Mesenchymal stem cell (in vitro differentiated cells and primary cell): ENCODE measurements at regions not wholly inside any gene's neighbourhood (a gene's known extent, or its start where the extent isn't known, plus 50 kb on each side); places are given as distances from the start of the nearest gene placed in this dataset.

Experiments
- DNase-seq: peaks from one replicate; pipeline ENCODE4 v3.0.0-alpha.2; 2013
- H2AFZ ChIP-seq: one replicate; pipeline ENCODE4 v1.6.1; 2013; ENCODE audit warnings: low read depth, mild to moderate bottlenecking, control low read depth, inconsistent platforms, low read length, moderate library complexity
- H2AK5ac ChIP-seq: 2 replicates; pipeline ENCODE4 v1.6.1; 2013; ENCODE audit warnings: low read length, moderate library complexity, mild to moderate bottlenecking, inconsistent platforms; ENCODE audit not compliant: severe bottlenecking
- H2BK120ac ChIP-seq: one replicate; pipeline ENCODE4 v1.6.1; 2013; ENCODE audit warnings: low read depth, mild to moderate bottlenecking, inconsistent platforms, low read length, moderate library complexity
- H2BK12ac ChIP-seq, 2 experiments: one replicate each; pipeline ENCODE4 v1.6.1; 2013; ENCODE audit warnings: inconsistent platforms in 2 of 2, low read length in 2 of 2, mild to moderate bottlenecking in 2 of 2, moderate library complexity in 2 of 2, control low read depth in 1 of 2
- H2BK15ac ChIP-seq: one replicate; pipeline ENCODE4 v1.6.1; 2013; ENCODE audit warnings: mild to moderate bottlenecking, low read depth, inconsistent platforms; ENCODE audit not compliant: poor library complexity, severe bottlenecking
- H2BK5ac ChIP-seq: 2 replicates; pipeline ENCODE4 v1.6.1; 2013; ENCODE audit warnings: low read depth, mild to moderate bottlenecking, low read length, control low read depth, inconsistent platforms; ENCODE audit not compliant: poor library complexity, severe bottlenecking
- H3K14ac ChIP-seq, 2 experiments: one replicate each; pipeline ENCODE4 v1.6.1; 2013; ENCODE audit warnings: inconsistent platforms in 2 of 2, low read length in 2 of 2, control low read depth in 1 of 2, mild to moderate bottlenecking in 1 of 2, moderate library complexity in 1 of 2
- H3K18ac ChIP-seq, 2 experiments: one replicate each; pipeline ENCODE4 v1.6.1; 2013; ENCODE audit warnings: inconsistent platforms in 2 of 2, low read length in 2 of 2, control low read depth in 1 of 2, low read depth in 1 of 2, mild to moderate bottlenecking in 1 of 2
- H3K23ac ChIP-seq, 2 experiments: one replicate each; pipeline ENCODE4 v1.6.1; 2013; ENCODE audit warnings: inconsistent platforms in 2 of 2, low read length in 2 of 2, mild to moderate bottlenecking in 2 of 2, moderate library complexity in 2 of 2, control low read depth in 1 of 2
- H3K27ac ChIP-seq: 2 replicates; pipeline ENCODE4 v1.5.1; 2013; ENCODE audit warnings: mild to moderate bottlenecking, moderate library complexity, low read length, control low read depth, inconsistent platforms; ENCODE audit not compliant: poor library complexity, severe bottlenecking
- H3K27me3 ChIP-seq, 2 experiments: 2 replicates each; pipeline versions ENCODE4 v1.6.1 to v1.7.0; 2013; ENCODE audit warnings: low read length in 2 of 2, mild to moderate bottlenecking in 2 of 2, moderate library complexity in 2 of 2, control low read depth in 1 of 2, inconsistent platforms in 1 of 2; ENCODE audit not compliant: control insufficient read depth in 1 of 2, insufficient read depth in 1 of 2
- H3K36me3 ChIP-seq, 2 experiments: 2 replicates each; pipeline versions ENCODE4 v1.6.1 to v1.7.0; 2013; ENCODE audit warnings: low read length in 2 of 2, control low read depth in 1 of 2, inconsistent platforms in 1 of 2, low read depth in 1 of 2, mild to moderate bottlenecking in 1 of 2; ENCODE audit not compliant: insufficient read depth in 2 of 2, control insufficient read depth in 1 of 2
- H3K4ac ChIP-seq, 2 experiments: one replicate each; pipeline ENCODE4 v1.6.1; 2013; ENCODE audit warnings: inconsistent platforms in 2 of 2, low read length in 2 of 2, mild to moderate bottlenecking in 2 of 2, moderate library complexity in 2 of 2, control low read depth in 1 of 2, low read depth in 1 of 2
- H3K4me1 ChIP-seq: 2 replicates; pipeline ENCODE4 v1.6.1; 2013; ENCODE audit warnings: low read depth, low read length, control low read depth; ENCODE audit not compliant: control insufficient read depth, insufficient read depth
- H3K4me2 ChIP-seq: 2 replicates; pipeline ENCODE4 v1.6.1; 2013; ENCODE audit warnings: low read length, mild to moderate bottlenecking, inconsistent platforms; ENCODE audit not compliant: poor library complexity, severe bottlenecking
- H3K4me3 ChIP-seq, 2 experiments: 2 replicates each; pipeline versions ENCODE4 v1.5.1 to v1.7.0; 2013; ENCODE audit warnings: low read length in 2 of 2, mild to moderate bottlenecking in 2 of 2, control low read depth in 1 of 2, low read depth in 1 of 2; ENCODE audit not compliant: insufficient read depth in 1 of 2
- H3K79me1 ChIP-seq: replicated peaks from 2 replicates; pipeline ENCODE4 v1.6.1; 2013; ENCODE audit warnings: mild to moderate bottlenecking, control low read depth, low read length, inconsistent platforms; ENCODE audit not compliant: poor library complexity, severe bottlenecking
- H3K9ac ChIP-seq: 2 replicates; pipeline ENCODE4 v1.7.0; 2013; ENCODE audit warnings: mild to moderate bottlenecking, low read length, moderate library complexity
- H3K9me3 ChIP-seq: 2 replicates; pipeline ENCODE4 v1.7.0; 2013; ENCODE audit warnings: mild to moderate bottlenecking, low read length; ENCODE audit not compliant: control insufficient read depth
- H4K8ac ChIP-seq: one replicate; pipeline ENCODE4 v1.6.1; 2013; ENCODE audit warnings: inconsistent platforms, mild to moderate bottlenecking, low read length, moderate library complexity
- H4K91ac ChIP-seq: one replicate; pipeline ENCODE4 v1.6.1; 2013; ENCODE audit warnings: mild to moderate bottlenecking, low read length, inconsistent platforms
- WGBS: methylation state at CpG from one replicate; pipeline ENCODE4 v1.1.7; 2013; ENCODE audit warnings: mixed read lengths; 5-methylcytosine and 5-hydroxymethylcytosine counted together

GRCh38 chr12:14290951-14291350, 74.5 kb upstream of the ATF7IP start:
- H3K18ac ChIP-seq, result no peak overlapping the region
- H3K9ac ChIP-seq, result no peak overlapping the region
- H2BK5ac ChIP-seq, result no peak overlapping the region
- no peaks in the 10 kb centered on the region for H3K79me1 ChIP-seq
- no CpG with 5 or more reads among the region's 1 CpG for WGBS
- DNase-seq, result no peak
- no peak overlapping the region for H3K4me3 ChIP-seq
- no peak overlapping the region for H3K27ac ChIP-seq
- H4K8ac ChIP-seq, result no peak overlapping the region
- H4K91ac ChIP-seq, result no peak overlapping the region
- no peak overlapping the region for H3K14ac ChIP-seq
- no peaks in the 10 kb centered on the region for H3K4me1 ChIP-seq
- no peak overlapping the region for H2AK5ac ChIP-seq
- H2BK120ac ChIP-seq, result no peak overlapping the region
- no peaks in the 10 kb centered on the region for H3K36me3 ChIP-seq
- no peak overlapping the region for H3K4ac ChIP-seq
- H3K27me3 ChIP-seq, result no peaks in the 10 kb centered on the region
- H2AFZ ChIP-seq, result no peak overlapping the region
- H2BK15ac ChIP-seq, result no peak overlapping the region
- H3K23ac ChIP-seq, result no peak overlapping the region
- peaks cover 9% of the 10 kb centered on the region for H3K9me3 ChIP-seq
- H2BK12ac ChIP-seq, result no peak overlapping the region
- no peak overlapping the region for H3K4me2 ChIP-seq

GRCh38 chr12:14303661-14304155, 61.8 kb upstream of the ATF7IP start:
- H2BK15ac ChIP-seq, result no peak overlapping the region
- H3K18ac ChIP-seq, result no peak overlapping the region
- peaks cover 12% of the 10 kb centered on the region for H3K9me3 ChIP-seq
- no peak overlapping the region for H3K4me3 ChIP-seq
- H3K27ac ChIP-seq, result no peak overlapping the region
- no peak overlapping the region for H4K91ac ChIP-seq
- H2AK5ac ChIP-seq, result no peak overlapping the region
- DNase-seq, result no peak
- H3K4ac ChIP-seq, result no peak overlapping the region
- no peak overlapping the region for H2AFZ ChIP-seq
- H2BK120ac ChIP-seq, result no peak overlapping the region
- no peak overlapping the region for H4K8ac ChIP-seq
- no peaks in the 10 kb centered on the region for H3K36me3 ChIP-seq
- H3K27me3 ChIP-seq, result no peaks in the 10 kb centered on the region
- H3K9ac ChIP-seq, result no peak overlapping the region
- no peak overlapping the region for H2BK5ac ChIP-seq
- no peak overlapping the region for H2BK12ac ChIP-seq
- H3K79me1 ChIP-seq, result no peaks in the 10 kb centered on the region
- H3K14ac ChIP-seq, result no peak overlapping the region
- H3K4me2 ChIP-seq, result no peak overlapping the region
- no peaks in the 10 kb centered on the region for H3K4me1 ChIP-seq
- H3K23ac ChIP-seq, result no peak overlapping the region

GRCh38 chr12:14307004-14307403, 58.5 kb upstream of the ATF7IP start:
- H2BK5ac ChIP-seq, result no peak overlapping the region
- no peak overlapping the region for H3K27ac ChIP-seq
- H3K79me1 ChIP-seq, result no peaks in the 10 kb centered on the region
- H4K8ac ChIP-seq, result no peak overlapping the region
- H3K4me3 ChIP-seq, result no peak overlapping the region
- no peaks in the 10 kb centered on the region for H3K4me1 ChIP-seq
- H3K27me3 ChIP-seq, result no peaks in the 10 kb centered on the region
- DNase-seq, result no peak
- H3K9ac ChIP-seq, result no peak overlapping the region
- no peak overlapping the region for H3K14ac ChIP-seq
- H4K91ac ChIP-seq, result no peak overlapping the region
- 94% methylated on average over 2 of the region's 3 CpGs for WGBS
- no peak overlapping the region for H2BK15ac ChIP-seq
- no peak overlapping the region for H2AK5ac ChIP-seq
- no peak overlapping the region for H3K4ac ChIP-seq
- H3K4me2 ChIP-seq, result no peak overlapping the region
- no peaks in the 10 kb centered on the region for H3K36me3 ChIP-seq
- no peak overlapping the region for H2BK12ac ChIP-seq
- no peak overlapping the region for H2BK120ac ChIP-seq
- H2AFZ ChIP-seq, result no peak overlapping the region
- no peak overlapping the region for H3K18ac ChIP-seq
- no peak overlapping the region for H3K23ac ChIP-seq
- H3K9me3 ChIP-seq, result no peaks in the 10 kb centered on the region

GRCh38 chr12:14308516-14308915, 57.0 kb upstream of the ATF7IP start:
- Histone ChIP-seq H2BK12ac (no peak overlapping the region), H3K9me3 (no peaks in the 10 kb centered on the region), H3K27me3 (no peaks in the 10 kb centered on the region), H3K23ac (no peak overlapping the region), H3K18ac (no peak overlapping the region), H3K9ac (no peak overlapping the region), H2BK120ac (no peak overlapping the region), H2AK5ac (no peak overlapping the region), H4K8ac (no peak overlapping the region), H3K4me3 (no peak overlapping the region), H2AFZ (no peak overlapping the region), H3K4me2 (no peak overlapping the region), H2BK15ac (no peak overlapping the region), H3K4me1 (no peaks in the 10 kb centered on the region), H3K27ac (no peak overlapping the region), H3K14ac (no peak overlapping the region), H3K36me3 (no peaks in the 10 kb centered on the region), H3K79me1 (no peaks in the 10 kb centered on the region), H2BK5ac (no peak overlapping the region), H3K4ac (no peak overlapping the region), H4K91ac (no peak overlapping the region)
- no CpG with 5 or more reads among the region's 4 CpGs for WGBS
- DNase-seq, result no peak
